Parathyroid adenoma (tissue), 2 donors: ENCODE measurements at regions not wholly inside any gene's neighbourhood (a gene's known extent, or its start where the extent isn't known, plus 50 kb on each side); places are given as distances from the start of the nearest gene placed in this dataset.

Source experiments
- H2AFZ ChIP-seq: fragments of 300-600 bp; sonication (generic); one replicate; pipeline ENCODE4 v1.7.0; 2017; ENCODE audit warnings: antibody characterized with exemption, mild to moderate bottlenecking
- H3K27ac ChIP-seq: fragments of 300-600 bp; sonication (generic); one replicate; pipeline ENCODE4 v1.7.0; 2017
- H3K27me3 ChIP-seq: fragments of 300-600 bp; sonication (generic); one replicate; pipeline ENCODE4 v1.7.0; 2017; ENCODE audit warnings: low read length; ENCODE audit not compliant: control insufficient read depth, insufficient read depth
- H3K36me3 ChIP-seq: fragments of 300-600 bp; sonication (generic); one replicate; pipeline ENCODE4 v1.7.0; 2017; ENCODE audit warnings: low read length; ENCODE audit not compliant: control insufficient read depth, insufficient read depth
- H3K4me1 ChIP-seq: fragments of 300-600 bp; sonication (generic); one replicate; pipeline ENCODE4 v1.7.0; 2017; ENCODE audit warnings: control low read depth
- H3K4me2 ChIP-seq: fragments of 300-600 bp; sonication (generic); one replicate; pipeline ENCODE4 v1.7.0; 2017; ENCODE audit warnings: low read length
- H3K4me3 ChIP-seq: fragments of 300-600 bp; sonication (generic); one replicate; pipeline ENCODE4 v1.7.0; 2017; ENCODE audit warnings: low read depth, low read length
- H3K79me2 ChIP-seq: fragments of 300-600 bp; sonication (generic); one replicate; pipeline ENCODE4 v1.7.0; 2017; ENCODE audit warnings: control low read depth
- H3K9ac ChIP-seq: fragments of 300-600 bp; sonication (generic); one replicate; pipeline ENCODE4 v1.7.0; 2017; ENCODE audit warnings: mild to moderate bottlenecking
- H3K9me3 ChIP-seq: fragments of 300-600 bp; sonication (generic); one replicate; pipeline ENCODE4 v1.7.0; 2017; ENCODE audit warnings: low read length; ENCODE audit not compliant: control insufficient read depth
- CTCF ChIP-seq: fragments of 300-600 bp; sonication (generic); IDR thresholded peaks from one replicate; pipeline ENCODE4 v1.7.0; 2017; ENCODE audit warnings: antibody characterized with exemption, mild to moderate bottlenecking
- donor health status: primary hyperparathyroidism.

GRCh38 chr15:96627031-96627568, 296.6 kb downstream of the NR2F2 start:
- no peak overlapping the region for H3K4me3 ChIP-seq
- no peak for TF ChIP-seq CTCF
- no peaks in the 10 kb centered on the region for H3K36me3 ChIP-seq
- H3K79me2 ChIP-seq, result no peaks in the 10 kb centered on the region
- no peaks in the 10 kb centered on the region for H3K27me3 ChIP-seq
- no peak overlapping the region for H3K4me2 ChIP-seq
- H3K27ac ChIP-seq, result no peak overlapping the region
- no peak overlapping the region for H2AFZ ChIP-seq
- no peak overlapping the region for H3K9ac ChIP-seq
- H3K9me3 ChIP-seq, result no peaks in the 10 kb centered on the region
- H3K4me1 ChIP-seq, result no peaks in the 10 kb centered on the region

GRCh38 chr15:96629511-96629910, 299.0 kb downstream of the NR2F2 start:
- Histone ChIP-seq H3K4me1 (no peaks in the 10 kb centered on the region), H3K27ac (no peak overlapping the region), H3K27me3 (no peaks in the 10 kb centered on the region), H3K9me3 (no peaks in the 10 kb centered on the region), H3K36me3 (no peaks in the 10 kb centered on the region), H3K4me3 (no peak overlapping the region), H2AFZ (no peak overlapping the region), H3K79me2 (no peaks in the 10 kb centered on the region), H3K9ac (no peak overlapping the region), H3K4me2 (no peak overlapping the region)
- no peak for TF ChIP-seq CTCF

GRCh38 chr15:96638793-96639192, 308.3 kb downstream of the NR2F2 start:
- Histone ChIP-seq H3K9ac (no peak overlapping the region), H3K4me2 (no peak overlapping the region), H3K4me1 (no peaks in the 10 kb centered on the region), H3K79me2 (no peaks in the 10 kb centered on the region), H3K9me3 (no peaks in the 10 kb centered on the region), H3K27ac (no peak overlapping the region), H3K4me3 (no peak overlapping the region), H3K36me3 (no peaks in the 10 kb centered on the region), H2AFZ (no peak overlapping the region), H3K27me3 (no peaks in the 10 kb centered on the region)
- TF ChIP-seq CTCF, result no peak

- TF ChIP-seq CTCF, result no peak
- Histone ChIP-seq H3K9me3 (no peaks in the 10 kb centered on the region), H3K4me3 (no peak overlapping the region), H3K4me2 (no peak overlapping the region), H2AFZ (no peak overlapping the region), H3K9ac (no peak overlapping the region), H3K27ac (no peak overlapping the region), H3K36me3 (no peaks in the 10 kb centered on the region), H3K4me1 (no peaks in the 10 kb centered on the region), H3K27me3 (no peaks in the 10 kb centered on the region), H3K79me2 (no peaks in the 10 kb centered on the region)
Measured at GRCh38 chr15:96645796-96646195, 315.3 kb downstream of the NR2F2 start.

- no peaks in the 10 kb centered on the region for H3K79me2 ChIP-seq
- no peak overlapping the region for H3K4me2 ChIP-seq
- TF ChIP-seq CTCF, result no peak
- H2AFZ ChIP-seq, result no peak overlapping the region
- no peaks in the 10 kb centered on the region for H3K27me3 ChIP-seq
- H3K9ac ChIP-seq, result no peak overlapping the region
- H3K36me3 ChIP-seq, result no peaks in the 10 kb centered on the region
- H3K4me1 ChIP-seq, result no peaks in the 10 kb centered on the region
- no peak overlapping the region for H3K4me3 ChIP-seq
- no peaks in the 10 kb centered on the region for H3K9me3 ChIP-seq
- no peak overlapping the region for H3K27ac ChIP-seq
Measured at GRCh38 chr15:96648866-96649265, 318.4 kb downstream of the NR2F2 start.
